H1 (cell line): ENCODE measurements at regions not wholly inside any gene's neighbourhood (a gene's known extent, or its start where the extent isn't known, plus 50 kb on each side); places are given as distances from the start of the nearest gene placed in this dataset.

Experiments
- CTCF ChIA-PET: fragments of 300-600 bp; sonication (Branson Sonifier 250); formaldehyde crosslinking; loops from one replicate; lab custom pipeline; 2021; ENCODE audit not compliant: partially characterized antibody; lab: Charles Lee
- POLR2A ChIA-PET: fragments of 300-600 bp; sonication (Branson Sonifier 250); formaldehyde crosslinking; loops from one replicate; lab custom pipeline; 2021; ENCODE audit warnings: inconsistent platforms; ENCODE audit not compliant: partially characterized antibody; lab: Charles Lee
- DNase-seq, 2 experiments: peaks; one replicate each; pipeline versions ENCODE4 v3.0.0 to v3.0.0-alpha.2; 2010 to 2022; ENCODE audit warnings: low spot score in 2 of 2, low read depth in 1 of 2, mixed read lengths in 1 of 2
- FAIRE-seq: peaks from 2 replicates; lab custom pipeline; 2011; peaks lifted over from hg19 to GRCh38; lab: Jason Lieb, UNC
- H2AFZ ChIP-seq: 2 replicates; pipeline ENCODE4 v1.8.1; 2012; ENCODE audit warnings: low read length, inconsistent platforms
- H2AK5ac ChIP-seq: 2 replicates; pipeline ENCODE4 v1.6.1; 2013; ENCODE audit warnings: low read depth, low read length
- H2BK120ac ChIP-seq: replicated peaks from 2 replicates; pipeline ENCODE3; 2013; ENCODE audit warnings: low read depth, low read length, inconsistent platforms
- H2BK12ac ChIP-seq: 2 replicates; pipeline ENCODE4 v1.6.1; 2013; ENCODE audit warnings: low read depth, low read length
- H2BK15ac ChIP-seq: 2 replicates; pipeline ENCODE4 v1.6.1; 2013; ENCODE audit warnings: low read length
- H2BK20ac ChIP-seq: 2 replicates; pipeline ENCODE4 v1.6.1; 2013; ENCODE audit warnings: low read length
- H2BK5ac ChIP-seq: 2 replicates; pipeline ENCODE4 v1.6.1; 2013; ENCODE audit warnings: low read depth, low read length
- H3K14ac ChIP-seq: 2 replicates; pipeline ENCODE4 v1.6.1; 2013; ENCODE audit warnings: inconsistent platforms; ENCODE audit not compliant: insufficient read length
- H3K18ac ChIP-seq: 2 replicates; pipeline ENCODE4 v1.6.1; 2013; ENCODE audit warnings: low read length; ENCODE audit errors: extremely low read depth
- H3K23ac ChIP-seq: 2 replicates; pipeline ENCODE4 v1.6.1; 2013; ENCODE audit warnings: inconsistent platforms; ENCODE audit not compliant: insufficient read length
- H3K23me2 ChIP-seq: 2 replicates; pipeline ENCODE4 v1.6.1; 2013; ENCODE audit warnings: low read depth, low read length
- H3K27ac ChIP-seq: 2 replicates; pipeline ENCODE4 v1.6.1; 2011; ENCODE audit warnings: low read depth, low read length, inconsistent platforms
- H3K27me3 ChIP-seq, 4 experiments: replicated peaks in 1 of 4; 1 replicate in 1 of 4; 2 replicates in 3 of 4; pipeline versions ENCODE4 v1.6.1 to v1.8.1; 2011 to 2013; ENCODE audit warnings: low read length in 3 of 4, mild to moderate bottlenecking in 3 of 4, inconsistent platforms in 2 of 4, mixed read lengths in 2 of 4, moderate library complexity in 1 of 4; ENCODE audit not compliant: control insufficient read depth in 3 of 4, insufficient read depth in 3 of 4; ENCODE audit errors: extremely low read depth in 1 of 4
- H3K36me3 ChIP-seq, 4 experiments: 2 replicates each; pipeline versions ENCODE4 v1.6.1 to v1.8.1; 2011 to 2013; ENCODE audit warnings: mild to moderate bottlenecking in 4 of 4, low read length in 3 of 4, moderate library complexity in 2 of 4, control low read depth in 1 of 4, inconsistent platforms in 1 of 4; ENCODE audit not compliant: insufficient read depth in 4 of 4, control insufficient read depth in 2 of 4
- H3K4ac ChIP-seq: replicated peaks from 2 replicates; pipeline ENCODE3; 2013; ENCODE audit warnings: low read length, low read depth, mixed read lengths, inconsistent platforms; ENCODE audit not compliant: insufficient read length
- H3K4me1 ChIP-seq, 4 experiments: replicated peaks in 1 of 4; 1 replicate in 1 of 4; 2 replicates in 3 of 4; pipeline versions ENCODE4 v1.6.1 to v1.8.1; 2011 to 2013; ENCODE audit warnings: low read length in 3 of 4, inconsistent platforms in 2 of 4, mixed read lengths in 1 of 4; ENCODE audit not compliant: insufficient read depth in 4 of 4, control insufficient read depth in 3 of 4
- H3K4me2 ChIP-seq, 2 experiments: 2 replicates each; pipeline versions ENCODE4 v1.6.1 to v1.8.1; 2011 to 2013; ENCODE audit warnings: low read depth in 2 of 2, low read length in 2 of 2, control low read depth in 1 of 2, inconsistent platforms in 1 of 2, mild to moderate bottlenecking in 1 of 2; ENCODE audit not compliant: insufficient read depth in 1 of 2
- H3K4me3 ChIP-seq, 4 experiments: fragments of 200-600, 300-600 bp in 1 of 4; sonication (generic), shearing (Covaris generic), sonication (Bioruptor Twin) in 1 of 4; 2 replicates each; pipeline versions ENCODE4 v1.5.1 to v1.8.1; 2011 to 2016; ENCODE audit warnings: low read length in 4 of 4, low read depth in 3 of 4, control low read depth in 2 of 4, inconsistent platforms in 2 of 4, mild to moderate bottlenecking in 2 of 4, mixed read lengths in 1 of 4, moderate library complexity in 1 of 4; ENCODE audit not compliant: insufficient read depth in 2 of 4; ENCODE audit errors: extremely low read depth in 1 of 4
- H3K56ac ChIP-seq: replicated peaks from 2 replicates; pipeline ENCODE3; 2013; ENCODE audit warnings: low read depth, mild to moderate bottlenecking, mixed read lengths, low read length, inconsistent platforms; ENCODE audit not compliant: insufficient read length
- H3K79me1 ChIP-seq: 2 replicates; pipeline ENCODE4 v1.6.1; 2013; ENCODE audit warnings: low read depth, low read length, control low read depth
- H3K79me2 ChIP-seq, 2 experiments: 2 replicates each; pipeline versions ENCODE4 v1.6.1 to v1.8.1; 2012 to 2013; ENCODE audit warnings: low read length in 2 of 2, mild to moderate bottlenecking in 2 of 2, inconsistent platforms in 1 of 2; ENCODE audit not compliant: insufficient read depth in 2 of 2, control insufficient read depth in 1 of 2
- H3K9ac ChIP-seq, 4 experiments: replicated peaks in 1 of 4; 1 replicate in 1 of 4; 2 replicates in 3 of 4; pipeline versions ENCODE4 v1.6.1 to v1.8.1; 2011 to 2013; ENCODE audit warnings: low read depth in 3 of 4, low read length in 3 of 4, control low read depth in 2 of 4, mild to moderate bottlenecking in 2 of 4, moderate library complexity in 2 of 4, inconsistent platforms in 1 of 4; ENCODE audit errors: extremely low read depth in 1 of 4
- H3K9me3 ChIP-seq, 2 experiments: 2 replicates each; pipeline versions ENCODE4 v1.6.1 to v1.8.1; 2012 to 2013; ENCODE audit warnings: mild to moderate bottlenecking in 2 of 2, moderate library complexity in 2 of 2, control low read depth in 1 of 2, inconsistent platforms in 1 of 2, low read depth in 1 of 2, low read length in 1 of 2, mixed read lengths in 1 of 2; ENCODE audit not compliant: insufficient read depth in 2 of 2
- H4K20me1 ChIP-seq, 2 experiments: replicated peaks in 1 of 2; 2 replicates each; pipeline versions ENCODE3 to v1.8.1; 2011 to 2013; ENCODE audit warnings: inconsistent platforms in 2 of 2, low read length in 2 of 2, mild to moderate bottlenecking in 1 of 2; ENCODE audit not compliant: insufficient read depth in 2 of 2, control insufficient read depth in 1 of 2
- H4K5ac ChIP-seq: 2 replicates; pipeline ENCODE4 v1.6.1; 2013; ENCODE audit warnings: low read length, low read depth, mixed read lengths, inconsistent platforms; ENCODE audit not compliant: insufficient read length
- H4K8ac ChIP-seq: 2 replicates; pipeline ENCODE4 v1.8.0; 2013; ENCODE audit warnings: mild to moderate bottlenecking, moderate library complexity, low read length, inconsistent platforms; ENCODE audit not compliant: insufficient read depth; ENCODE audit errors: extremely low read depth
- H4K91ac ChIP-seq: replicated peaks from 2 replicates; pipeline ENCODE3; 2013; ENCODE audit warnings: low read length, mixed read lengths, inconsistent platforms; ENCODE audit not compliant: insufficient read length
- BACH1 ChIP-seq: IDR thresholded peaks from 2 replicates; pipeline ENCODE4 v1.6.1; 2012; ENCODE audit warnings: low read length, improper control_type of control experiment
- POLR2A ChIP-seq, 2 experiments: IDR thresholded peaks; 1 replicate in 1 of 2; 2 replicates in 1 of 2; pipeline ENCODE4 v1.6.1; 2011; ENCODE audit warnings: low read depth in 2 of 2, low read length in 2 of 2, mild to moderate bottlenecking in 2 of 2; ENCODE audit errors: control extremely low read depth in 1 of 2
- POLR2AphosphoS5 ChIP-seq: IDR thresholded peaks from 2 replicates; pipeline ENCODE4 v1.6.1; 2011; ENCODE audit warnings: low read depth, low read length
- SAP30 ChIP-seq: fragments of 300-600 bp; sonication (generic); IDR thresholded peaks from 2 replicates; pipeline ENCODE4 v1.7.1; 2012; ENCODE audit warnings: low read length, moderate library complexity, mild to moderate bottlenecking, inconsistent platforms; ENCODE audit not compliant: insufficient read depth, insufficient replicate concordance
- SUZ12 ChIP-seq: fragments of 200-600 bp; sonication (generic); IDR thresholded peaks from 2 replicates; pipeline ENCODE4 v1.6.1; 2012; ENCODE audit warnings: mild to moderate bottlenecking, inconsistent platforms, low read length, moderate library complexity, mixed read lengths
- TAF1 ChIP-seq: IDR thresholded peaks from 2 replicates; pipeline ENCODE4 v1.6.1; 2011; ENCODE audit warnings: mild to moderate bottlenecking, low read depth, low read length
- TCF12 ChIP-seq: IDR thresholded peaks from 2 replicates; pipeline ENCODE4 v1.6.1; 2011; ENCODE audit warnings: low read depth, mild to moderate bottlenecking, low read length
- WGBS, 2 experiments: shearing (Covaris generic) in 1 of 2; methylation state at CpG; one replicate each; pipeline versions ENCODE4 v1.1.6 to v1.1.7; 2013 to 2015; ENCODE audit warnings: low lambda C conversion rate in 2 of 2, mixed read lengths in 2 of 2, inconsistent platforms in 1 of 2, low coverage in 1 of 2, missing lambda C conversion rate in 1 of 2; ENCODE audit not compliant: insufficient replicate concordance in 2 of 2, insufficient coverage in 1 of 2, insufficient read length in 1 of 2; ENCODE audit errors: extremely low coverage in 1 of 2, missing lambda C conversion rate in 1 of 2; 5-methylcytosine and 5-hydroxymethylcytosine counted together
- TF ChIP-seq, protein P1 (sequence below): IDR thresholded peaks from 2 replicates; pipeline ENCODE4 v1.6.1; 2012; ENCODE audit warnings: inconsistent platforms

DNA sequence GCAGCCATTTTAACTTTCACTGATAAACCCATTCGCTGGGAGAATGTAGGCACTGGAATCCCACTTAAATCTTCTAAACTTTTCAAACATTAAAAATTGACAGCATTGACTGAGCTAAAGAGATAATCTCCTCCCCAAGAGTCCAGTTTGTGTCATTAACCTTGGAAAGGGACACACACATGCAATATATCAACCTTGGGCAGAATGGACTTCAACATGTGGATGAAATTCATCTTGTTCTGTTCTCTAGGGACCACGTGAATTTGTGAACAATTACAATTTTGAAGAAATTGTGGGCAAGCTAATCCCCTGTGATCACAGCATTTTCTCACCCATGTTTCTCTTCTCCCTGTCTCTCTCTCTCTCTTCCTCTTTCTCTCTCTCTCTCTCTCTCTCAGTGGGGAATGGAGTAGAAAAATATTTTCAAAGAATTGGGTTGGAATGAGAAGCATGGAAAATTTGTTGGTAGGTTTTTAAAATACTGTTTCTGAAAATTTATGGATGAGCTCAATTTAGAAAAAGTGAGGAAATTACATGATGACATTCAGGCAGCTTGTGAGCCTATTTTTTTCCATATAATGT is 553.7 kb downstream of the EBF1 start:
- Histone ChIP-seq H3K9ac (no peak overlapping the region), H3K9me3 (no peaks in the 10 kb centered on the region), H3K23ac (no peak overlapping the region), H2BK12ac (no peak overlapping the region), H3K36me3 (no peaks in the 10 kb centered on the region), H3K18ac (no peak overlapping the region), H2AFZ (no peak overlapping the region), H3K79me1 (no peaks in the 10 kb centered on the region), H3K56ac (no peak overlapping the region), H4K8ac (no peak overlapping the region), H4K5ac (no peak overlapping the region), H3K79me2 (no peaks in the 10 kb centered on the region), H4K20me1 (no peaks in the 10 kb centered on the region), H2BK15ac (no peak overlapping the region), H3K27ac (no peak overlapping the region), H3K4me2 (no peak overlapping the region), H4K91ac (no peak overlapping the region), H2AK5ac (no peak overlapping the region), H3K23me2 (no peaks in the 10 kb centered on the region), H3K4ac (no peak overlapping the region), H2BK20ac (no peak overlapping the region), H3K14ac (no peak overlapping the region), H2BK5ac (no peak overlapping the region), H2BK120ac (no peak overlapping the region), H3K4me1 (no peaks in the 10 kb centered on the region), H3K4me3 (no peak overlapping the region), H3K27me3 (no peaks in the 10 kb centered on the region)
- CTCF ChIA-PET: interaction anchor here (0.6 to 1.2 kb wide), 4 partner anchors 13 to 30 kb away, joined by 3 to 4 read pairs (median 3); no protein-coding TSS in a partner anchor
- DNase-seq: no peak
- FAIRE-seq: no peak
- TF ChIP-seq TCF12 (no peak), BACH1 (no peak), SUZ12 (no peak), TAF1 (no peak), POLR2AphosphoS5 (no peak), POLR2A (IDR thresholded peaks at IDR 0.05; ENCODE audit: control extremely low read depth in 1 of 2, low read depth in 2 of 2, low read length in 2 of 2) (no peak), SAP30 (no peak)
- TF ChIP-seq, protein P1, sequence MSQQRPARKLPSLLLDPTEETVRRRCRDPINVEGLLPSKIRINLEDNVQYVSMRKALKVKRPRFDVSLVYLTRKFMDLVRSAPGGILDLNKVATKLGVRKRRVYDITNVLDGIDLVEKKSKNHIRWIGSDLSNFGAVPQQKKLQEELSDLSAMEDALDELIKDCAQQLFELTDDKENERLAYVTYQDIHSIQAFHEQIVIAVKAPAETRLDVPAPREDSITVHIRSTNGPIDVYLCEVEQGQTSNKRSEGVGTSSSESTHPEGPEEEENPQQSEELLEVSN: no peak
- POLR2A ChIA-PET: no interaction called here
- 86% methylated on average over 2 of the region's 2 CpGs; no CpG with 5 or more reads in 1 of the 2 experiments for WGBS, 2 experiments
